DND-41 (cell line): ENCODE measurements at regions not wholly inside any gene's neighbourhood (a gene's known extent, or its start where the extent isn't known, plus 50 kb on each side); places are given as distances from the start of the nearest gene placed in this dataset.

Experiments
- CTCF ChIP-seq: IDR thresholded peaks from 2 replicates; pipeline ENCODE4 v1.5.1; 2012; ENCODE audit warnings: borderline replicate concordance, low read length, moderate library complexity, mild to moderate bottlenecking; ENCODE audit not compliant: poor library complexity, severe bottlenecking; ENCODE audit errors: extremely low read depth
- EZH2 ChIP-seq: IDR thresholded peaks from 3 replicates; pipeline ENCODE4 v1.6.1; 2012; ENCODE audit warnings: borderline replicate concordance, low read depth, mild to moderate bottlenecking, moderate library complexity, low read length, inconsistent platforms; ENCODE audit not compliant: severe bottlenecking

GRCh38 chr4:186826846-186827533 is 103.3 kb upstream of the FAT1 start:
- TF ChIP-seq EZH2 (no peak), CTCF (no peak)
